ENCODE measurements at regions not wholly inside any gene's neighbourhood (a gene's known extent, or its start where the extent isn't known, plus 50 kb on each side); places are given as distances from the start of the nearest gene placed in this dataset.

DNA sequence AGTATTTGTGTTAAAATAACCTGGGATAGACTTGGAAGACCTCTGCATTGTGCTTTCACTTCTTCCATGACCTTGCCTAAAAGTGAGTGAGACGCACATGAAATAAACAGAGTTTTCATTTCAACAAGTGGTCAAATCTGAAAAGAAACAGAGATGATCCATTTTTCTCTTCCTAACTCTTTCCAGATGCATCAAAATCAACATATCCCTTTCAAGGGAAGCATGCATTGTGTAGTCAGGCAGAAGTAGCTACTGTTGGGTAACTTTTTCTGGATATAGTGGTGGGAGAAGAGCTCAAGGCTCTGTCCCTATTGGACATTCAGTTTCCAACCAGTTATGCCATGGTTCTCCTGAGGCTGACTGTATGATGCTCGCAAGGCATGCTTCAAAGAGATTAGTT is 233.0 kb upstream of the JAG1 start:
- H3K9me3 ChIP-seq (ENCODE audit: low read length) = no peaks in the 10 kb centered on the region
- BruUV-seq (replicated peaks) = no TSS peak
- no peak for DNase-seq (ENCODE audit: low spot score)
- H3K4me2 ChIP-seq (ENCODE audit: low read length) = no peak overlapping the region
- H3K4me1 ChIP-seq (ENCODE audit: insufficient read depth, low read length, poor library complexity, severe bottlenecking) = no peaks in the 10 kb centered on the region
- POLR2A ChIA-PET = interaction anchor here (0.6 to 1.2 kb wide), 4 partner anchors 12 to 261 kb away, joined by 3 read pairs; no protein-coding TSS in a partner anchor
- no peaks in the 10 kb centered on the region for H4K20me1 ChIP-seq (ENCODE audit: insufficient read depth, low read length)
- H3K27ac ChIP-seq (ENCODE audit: low read depth, low read length, poor library complexity, severe bottlenecking) = no peak overlapping the region
- no peaks in the 10 kb centered on the region for H3K79me2 ChIP-seq (ENCODE audit: insufficient read depth, low read depth, low read length)
- no peaks in the 10 kb centered on the region for H3K9me2 ChIP-seq (ENCODE audit: insufficient read depth, low read length)
- intact Hi-C loops (cut with micrococcal nuclease; ENCODE audit: unreplicated experiment) = no loop called here
- CTCF ChIA-PET (ENCODE audit: unreplicated experiment) = no interaction called here
- no peak overlapping the region for H2AFZ ChIP-seq (ENCODE audit: low read length)
- H3K4me3 ChIP-seq (ENCODE audit: low read depth, low read length, poor library complexity, severe bottlenecking) = no peak overlapping the region
- TF ChIP-seq EZH2phosphoT487 (IDR thresholded peaks at IDR 0.05; ENCODE audit: borderline replicate concordance, low read depth, low read length) = no peak
- TF ChIP-seq, protein P1, sequence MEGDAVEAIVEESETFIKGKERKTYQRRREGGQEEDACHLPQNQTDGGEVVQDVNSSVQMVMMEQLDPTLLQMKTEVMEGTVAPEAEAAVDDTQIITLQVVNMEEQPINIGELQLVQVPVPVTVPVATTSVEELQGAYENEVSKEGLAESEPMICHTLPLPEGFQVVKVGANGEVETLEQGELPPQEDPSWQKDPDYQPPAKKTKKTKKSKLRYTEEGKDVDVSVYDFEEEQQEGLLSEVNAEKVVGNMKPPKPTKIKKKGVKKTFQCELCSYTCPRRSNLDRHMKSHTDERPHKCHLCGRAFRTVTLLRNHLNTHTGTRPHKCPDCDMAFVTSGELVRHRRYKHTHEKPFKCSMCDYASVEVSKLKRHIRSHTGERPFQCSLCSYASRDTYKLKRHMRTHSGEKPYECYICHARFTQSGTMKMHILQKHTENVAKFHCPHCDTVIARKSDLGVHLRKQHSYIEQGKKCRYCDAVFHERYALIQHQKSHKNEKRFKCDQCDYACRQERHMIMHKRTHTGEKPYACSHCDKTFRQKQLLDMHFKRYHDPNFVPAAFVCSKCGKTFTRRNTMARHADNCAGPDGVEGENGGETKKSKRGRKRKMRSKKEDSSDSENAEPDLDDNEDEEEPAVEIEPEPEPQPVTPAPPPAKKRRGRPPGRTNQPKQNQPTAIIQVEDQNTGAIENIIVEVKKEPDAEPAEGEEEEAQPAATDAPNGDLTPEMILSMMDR (conservative IDR thresholded peaks at IDR 0.05; ENCODE audit: low read length) = no peak
- H3K36me3 ChIP-seq (ENCODE audit: insufficient read depth, low read length) = no peaks in the 10 kb centered on the region

DNA sequence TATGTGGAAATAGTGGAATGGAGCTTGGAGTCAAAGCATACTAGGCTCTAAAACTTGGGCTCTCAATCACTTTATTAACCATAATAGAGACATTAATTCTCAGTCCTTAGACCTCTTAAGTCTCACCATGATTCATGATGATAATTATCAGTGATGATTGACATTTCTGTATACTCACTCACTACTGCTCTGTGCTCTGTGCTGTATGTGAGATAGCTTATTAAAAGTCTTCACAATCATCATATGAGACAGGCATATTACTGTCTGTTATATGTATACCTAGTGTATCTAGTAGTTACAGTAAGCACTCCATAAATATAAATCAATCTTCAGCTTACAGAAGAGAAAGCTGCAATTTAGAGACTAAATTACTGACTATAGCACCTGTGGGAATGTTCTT is 236.0 kb upstream of the JAG1 start:
- H4K20me1 ChIP-seq (ENCODE audit: insufficient read depth, low read length) = no peaks in the 10 kb centered on the region
- H3K4me2 ChIP-seq (ENCODE audit: low read length) = no peak overlapping the region
- no peaks in the 10 kb centered on the region for H3K9me3 ChIP-seq (ENCODE audit: low read length)
- H3K27ac ChIP-seq (ENCODE audit: low read depth, low read length, poor library complexity, severe bottlenecking) = no peak overlapping the region
- no TSS peak for BruUV-seq (replicated peaks)
- no peaks in the 10 kb centered on the region for H3K36me3 ChIP-seq (ENCODE audit: insufficient read depth, low read length)
- no peak for DNase-seq (ENCODE audit: low spot score)
- CTCF ChIA-PET (ENCODE audit: unreplicated experiment) = no interaction called here
- no peaks in the 10 kb centered on the region for H3K79me2 ChIP-seq (ENCODE audit: insufficient read depth, low read depth, low read length)
- intact Hi-C loops (cut with micrococcal nuclease; ENCODE audit: unreplicated experiment) = no loop called here
- H3K4me3 ChIP-seq (ENCODE audit: low read depth, low read length, poor library complexity, severe bottlenecking) = no peak overlapping the region
- no peak for TF ChIP-seq EZH2phosphoT487 (IDR thresholded peaks at IDR 0.05; ENCODE audit: borderline replicate concordance, low read depth, low read length)
- TF ChIP-seq, protein P1 (conservative IDR thresholded peaks at IDR 0.05; ENCODE audit: low read length) = no peak
- no peak overlapping the region for H2AFZ ChIP-seq (ENCODE audit: low read length)
- no peaks in the 10 kb centered on the region for H3K4me1 ChIP-seq (ENCODE audit: insufficient read depth, low read length, poor library complexity, severe bottlenecking)
- H3K9me2 ChIP-seq (ENCODE audit: insufficient read depth, low read length) = no peaks in the 10 kb centered on the region
- POLR2A ChIA-PET = interaction anchor here (1.0 kb wide), 1 partner anchor 13 kb away, joined by 3 read pairs; no protein-coding TSS in a partner anchor

DNA sequence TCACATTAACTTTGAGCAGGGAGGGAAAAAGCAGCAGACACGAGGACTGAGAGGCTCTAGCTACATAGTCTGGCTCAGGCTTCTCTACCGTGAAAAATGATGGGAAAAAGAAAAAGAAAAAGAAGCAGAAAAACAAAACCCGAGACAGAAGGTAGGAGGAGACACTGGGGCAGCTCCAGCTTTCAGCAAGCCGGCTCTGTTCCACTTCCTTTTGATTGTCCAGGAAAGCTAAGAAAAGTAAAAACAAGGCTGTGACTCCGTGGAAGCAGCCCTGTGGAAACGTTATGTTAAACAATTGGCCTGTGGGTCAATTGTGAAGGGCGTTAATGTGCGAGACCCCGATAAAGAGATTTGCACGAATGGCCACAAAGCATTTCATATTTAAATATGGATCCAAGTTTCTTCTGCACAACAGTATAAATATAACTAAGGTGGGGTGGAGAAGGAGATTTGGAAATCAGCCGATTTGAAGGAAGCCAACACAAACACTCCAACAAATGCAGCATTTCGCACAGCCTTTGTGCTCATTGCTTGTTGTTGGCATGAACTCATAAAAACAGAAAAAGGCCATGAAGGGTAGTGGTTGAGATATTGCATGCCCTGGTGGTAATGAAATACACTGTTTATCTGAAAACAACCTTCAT is 236.9 kb upstream of the JAG1 start:
- H3K4me3 ChIP-seq (ENCODE audit: low read depth, low read length, poor library complexity, severe bottlenecking) = no peak overlapping the region
- no peak for DNase-seq (ENCODE audit: low spot score)
- no peak overlapping the region for H3K4me2 ChIP-seq (ENCODE audit: low read length)
- intact Hi-C loops (cut with micrococcal nuclease; ENCODE audit: unreplicated experiment) = no loop called here
- H3K36me3 ChIP-seq (ENCODE audit: insufficient read depth, low read length) = no peaks in the 10 kb centered on the region
- no peak overlapping the region for H2AFZ ChIP-seq (ENCODE audit: low read length)
- POLR2A ChIA-PET = no interaction called here
- no peaks in the 10 kb centered on the region for H3K9me3 ChIP-seq (ENCODE audit: low read length)
- H3K4me1 ChIP-seq (ENCODE audit: insufficient read depth, low read length, poor library complexity, severe bottlenecking) = no peaks in the 10 kb centered on the region
- H4K20me1 ChIP-seq (ENCODE audit: insufficient read depth, low read length) = no peaks in the 10 kb centered on the region
- H3K79me2 ChIP-seq (ENCODE audit: insufficient read depth, low read depth, low read length) = no peaks in the 10 kb centered on the region
- no peak overlapping the region for H3K27ac ChIP-seq (ENCODE audit: low read depth, low read length, poor library complexity, severe bottlenecking)
- CTCF ChIA-PET (ENCODE audit: unreplicated experiment) = no interaction called here
- TF ChIP-seq, protein P1 (conservative IDR thresholded peaks at IDR 0.05; ENCODE audit: low read length) = no peak
- TF ChIP-seq EZH2phosphoT487 (IDR thresholded peaks at IDR 0.05; ENCODE audit: borderline replicate concordance, low read depth, low read length) = no peak
- no peaks in the 10 kb centered on the region for H3K9me2 ChIP-seq (ENCODE audit: insufficient read depth, low read length)
- BruUV-seq (replicated peaks) = no TSS peak
